Neutrophil (primary cell): ENCODE measurements at regions not wholly inside any gene's neighbourhood (a gene's known extent, or its start where the extent isn't known, plus 50 kb on each side); places are given as distances from the start of the nearest gene placed in this dataset.

Experiments used
- H3K27ac ChIP-seq: fragments of 200-600 bp; sonication (generic); 2 replicates; pipeline ENCODE4 v1.5.1; 2016; ENCODE audit warnings: mild to moderate bottlenecking, moderate library complexity
- H3K27me3 ChIP-seq: fragments of 200-600 bp; sonication (generic); 2 replicates; pipeline ENCODE4 v1.6.0; 2016; ENCODE audit warnings: mild to moderate bottlenecking
- H3K36me3 ChIP-seq: fragments of 200-600 bp; sonication (generic); 2 replicates; pipeline ENCODE4 v1.5.1; 2017
- H3K4me1 ChIP-seq, 2 experiments: fragments of 200-600 bp in 1 of 2; sonication (generic) in 1 of 2; 1 replicate in 1 of 2; 2 replicates in 1 of 2; pipeline versions ENCODE4 v1.5.1 to v1.6.1; 2013 to 2016; ENCODE audit warnings: low read depth in 1 of 2, low read length in 1 of 2, mild to moderate bottlenecking in 1 of 2, moderate library complexity in 1 of 2; ENCODE audit not compliant: control insufficient read depth in 1 of 2, insufficient read depth in 1 of 2
- H3K4me3 ChIP-seq, 2 experiments: fragments of 200-600 bp in 1 of 2; sonication (generic) in 1 of 2; 1 replicate in 1 of 2; 2 replicates in 1 of 2; pipeline ENCODE4 v1.5.1; 2013 to 2016; ENCODE audit warnings: low read depth in 1 of 2, low read length in 1 of 2, mild to moderate bottlenecking in 1 of 2, moderate library complexity in 1 of 2
- H3K9me3 ChIP-seq: fragments of 200-600 bp; sonication (generic); 2 replicates; pipeline ENCODE4 v1.5.1; 2016
- CTCF ChIP-seq: fragments of 200-600 bp; sonication (generic); IDR thresholded peaks from 2 replicates; pipeline ENCODE4 v1.5.1; 2016; ENCODE audit warnings: antibody characterized with exemption

GRCh38 chrX:10854594-10854993, 234.2 kb upstream of the MID1 start:
- no peak for TF ChIP-seq CTCF
- Histone ChIP-seq H3K4me1 (no peaks in the 10 kb centered on the region), H3K4me3 (no peak overlapping the region), H3K9me3 (no peaks in the 10 kb centered on the region), H3K27me3 (no peaks in the 10 kb centered on the region), H3K36me3 (no peaks in the 10 kb centered on the region), H3K27ac (no peak overlapping the region)

GRCh38 chrX:10855845-10856244, 235.5 kb upstream of the MID1 start:
- Histone ChIP-seq H3K4me3 (no peak overlapping the region), H3K27ac (no peak overlapping the region), H3K27me3 (no peaks in the 10 kb centered on the region), H3K9me3 (no peaks in the 10 kb centered on the region), H3K4me1 (no peaks in the 10 kb centered on the region), H3K36me3 (no peaks in the 10 kb centered on the region)
- no peak for TF ChIP-seq CTCF

- no peaks in the 10 kb centered on the region for H3K27me3 ChIP-seq
- no peaks in the 10 kb centered on the region for H3K9me3 ChIP-seq
- H3K27ac ChIP-seq = no peak overlapping the region
- H3K4me3 ChIP-seq = no peak overlapping the region
- TF ChIP-seq CTCF = no peak
- no peaks in the 10 kb centered on the region for H3K36me3 ChIP-seq
- no peaks in the 10 kb centered on the region for H3K4me1 ChIP-seq
Measured at GRCh38 chrX:10856797-10857196, 236.4 kb upstream of the MID1 start.

GRCh38 chrX:10859353-10859752, 239.0 kb upstream of the MID1 start:
- H3K4me1 ChIP-seq = no peaks in the 10 kb centered on the region
- TF ChIP-seq CTCF = no peak
- no peaks in the 10 kb centered on the region for H3K27me3 ChIP-seq
- H3K4me3 ChIP-seq = no peak overlapping the region
- H3K27ac ChIP-seq = no peak overlapping the region
- no peaks in the 10 kb centered on the region for H3K9me3 ChIP-seq
- no peaks in the 10 kb centered on the region for H3K36me3 ChIP-seq

GRCh38 chrX:10875995-10876394, 235.1 kb upstream of the HCCS start:
- no peak for TF ChIP-seq CTCF
- Histone ChIP-seq H3K27ac (no peak overlapping the region), H3K4me3 (no peak overlapping the region), H3K36me3 (no peaks in the 10 kb centered on the region), H3K9me3 (no peaks in the 10 kb centered on the region), H3K27me3 (no peaks in the 10 kb centered on the region), H3K4me1 (no peaks in the 10 kb centered on the region)

- Histone ChIP-seq H3K4me3 (no peak overlapping the region), H3K36me3 (no peaks in the 10 kb centered on the region), H3K27ac (no peak overlapping the region), H3K9me3 (no peaks in the 10 kb centered on the region), H3K27me3 (no peaks in the 10 kb centered on the region), H3K4me1 (no peaks in the 10 kb centered on the region)
- TF ChIP-seq CTCF = no peak
Measured at GRCh38 chrX:10882484-10882883, 228.6 kb upstream of the HCCS start.
